Nephron progenitor cell (in vitro differentiated cells): ENCODE measurements at regions not wholly inside any gene's neighbourhood (a gene's known extent, or its start where the extent isn't known, plus 50 kb on each side); places are given as distances from the start of the nearest gene placed in this dataset.
A peak's percentile ranks its signal among the peaks of the same experiment; 100 is the strongest.

Experiments
- DNase-seq: peaks from one replicate; pipeline ENCODE4 v3.0.0; 2021
- H3K27ac Mint-ChIP-seq: 2 replicates; pipeline ENCODE4 v1.8.0; 2021; ENCODE audit warnings: mild to moderate bottlenecking, moderate library complexity, mixed read lengths
- H3K27me3 Mint-ChIP-seq: 2 replicates; pipeline ENCODE4 v1.8.0; 2021; ENCODE audit warnings: mild to moderate bottlenecking, low read depth, mixed read lengths; ENCODE audit not compliant: poor library complexity
- H3K36me3 Mint-ChIP-seq: 2 replicates; pipeline ENCODE4 v1.8.0; 2021; ENCODE audit warnings: low read depth, mixed read lengths
- H3K4me1 Mint-ChIP-seq: 2 replicates; pipeline ENCODE4 v1.8.0; 2021; ENCODE audit warnings: mixed read lengths
- H3K4me3 Mint-ChIP-seq: 2 replicates; pipeline ENCODE4 v1.8.0; 2021; ENCODE audit warnings: mild to moderate bottlenecking, moderate library complexity, mixed read lengths
- H3K9me3 Mint-ChIP-seq: 2 replicates; pipeline ENCODE4 v1.8.0; 2021; ENCODE audit warnings: mild to moderate bottlenecking, moderate library complexity, mixed read lengths
- CTCF ChIP-seq: fragments of 200-600 bp; sonication (generic); IDR thresholded peaks from 2 replicates; pipeline ENCODE4 v1.5.0; 2021; ENCODE audit warnings: antibody characterized with exemption

GRCh38 chr9:103978396-103978795 lies 115.7 kb upstream of the SMC2 start:
- TF ChIP-seq CTCF, result no peak
- Mint-ChIP-seq H3K27me3 (no peaks in the 10 kb centered on the region), H3K9me3 (peaks cover 1% of the 10 kb centered on the region), H3K4me1 (peaks cover 10% of the 10 kb centered on the region), H3K27ac (no peak overlapping the region), H3K36me3 (no peaks in the 10 kb centered on the region), H3K4me3 (no peak overlapping the region)
- DNase-seq, result no peak

- Mint-ChIP-seq H3K4me1 (peaks cover 5% of the 10 kb centered on the region), H3K9me3 (no peaks in the 10 kb centered on the region), H3K36me3 (no peaks in the 10 kb centered on the region), H3K27ac (no peak overlapping the region), H3K4me3 (no peak overlapping the region), H3K27me3 (no peaks in the 10 kb centered on the region)
- no peak for TF ChIP-seq CTCF
- DNase-seq, result no peak
Observed at GRCh38 chr9:103981912-103982311, 112.2 kb upstream of the SMC2 start.

- Mint-ChIP-seq H3K36me3 (no peaks in the 10 kb centered on the region), H3K4me3 (no peak overlapping the region), H3K4me1 (peaks cover 4% of the 10 kb centered on the region), H3K27me3 (no peaks in the 10 kb centered on the region), H3K27ac (no peak overlapping the region), H3K9me3 (no peaks in the 10 kb centered on the region)
- no peak for DNase-seq
- TF ChIP-seq CTCF, result no peak
Observed at GRCh38 chr9:103985077-103985476, 109.0 kb upstream of the SMC2 start.

- no peak for DNase-seq
- H3K27ac Mint-ChIP-seq, result no peak overlapping the region
- TF ChIP-seq CTCF, result no peak
- no peak overlapping the region for H3K4me3 Mint-ChIP-seq
- no peaks in the 10 kb centered on the region for H3K27me3 Mint-ChIP-seq
- H3K4me1 Mint-ChIP-seq, result peaks cover 17% of the 10 kb centered on the region
- no peaks in the 10 kb centered on the region for H3K9me3 Mint-ChIP-seq
- no peaks in the 10 kb centered on the region for H3K36me3 Mint-ChIP-seq
Observed at GRCh38 chr9:103988821-103989220, 105.3 kb upstream of the SMC2 start.

- Mint-ChIP-seq H3K36me3 (no peaks in the 10 kb centered on the region), H3K27ac (no peak overlapping the region), H3K4me1 (peaks cover 17% of the 10 kb centered on the region), H3K27me3 (no peaks in the 10 kb centered on the region), H3K4me3 (no peak overlapping the region), H3K9me3 (no peaks in the 10 kb centered on the region)
- no peak for DNase-seq
- TF ChIP-seq CTCF, result no peak
Observed at GRCh38 chr9:103990311-103990710, 103.8 kb upstream of the SMC2 start.

GRCh38 chr9:103991001-103991400 lies 103.1 kb upstream of the SMC2 start:
- Mint-ChIP-seq H3K27me3 (no peaks in the 10 kb centered on the region), H3K27ac (peak overlapping the region; percentile 5), H3K4me1 (peaks cover 16% of the 10 kb centered on the region), H3K36me3 (no peaks in the 10 kb centered on the region), H3K4me3 (no peak overlapping the region), H3K9me3 (no peaks in the 10 kb centered on the region)
- TF ChIP-seq CTCF, result no peak
- no peak for DNase-seq
